ENCODE measurements at regions not wholly inside any gene's neighbourhood (a gene's known extent, or its start where the extent isn't known, plus 50 kb on each side); places are given as distances from the start of the nearest gene placed in this dataset.

DNA sequence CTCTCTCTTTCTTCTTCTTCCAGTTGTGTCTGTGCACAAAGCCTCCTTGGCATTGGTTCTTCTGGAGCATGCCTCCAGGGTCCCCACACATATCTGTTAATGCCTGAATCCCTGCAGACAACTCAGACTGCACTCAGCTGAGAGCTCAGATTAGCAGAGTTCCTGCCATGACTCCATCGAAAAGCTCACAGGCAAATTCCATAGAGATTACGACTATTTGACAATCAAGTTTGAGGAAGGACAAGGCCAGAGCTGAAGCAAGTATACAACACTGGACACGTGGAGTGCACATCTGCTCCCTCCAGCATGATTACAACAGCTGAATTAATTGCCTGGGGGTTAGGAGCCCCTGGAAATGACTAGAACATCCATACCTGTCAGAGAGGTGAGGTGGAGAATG lies 190.7 kb downstream of the INSIG2 start:
- DNase-seq (ENCODE audit: low read depth in 2 of 2): no peak

GRCh38 chr2:118278046-118278445 lies 189.8 kb downstream of the INSIG2 start:
- no peak for DNase-seq (ENCODE audit: low read depth in 2 of 2)

GRCh38 chr2:118274841-118275510 lies 186.7 kb downstream of the INSIG2 start:
- DNase-seq (ENCODE audit: low read depth in 2 of 2): no peak

GRCh38 chr2:118272391-118272790 lies 184.1 kb downstream of the INSIG2 start:
- no peak for DNase-seq (ENCODE audit: low read depth in 2 of 2)

DNA sequence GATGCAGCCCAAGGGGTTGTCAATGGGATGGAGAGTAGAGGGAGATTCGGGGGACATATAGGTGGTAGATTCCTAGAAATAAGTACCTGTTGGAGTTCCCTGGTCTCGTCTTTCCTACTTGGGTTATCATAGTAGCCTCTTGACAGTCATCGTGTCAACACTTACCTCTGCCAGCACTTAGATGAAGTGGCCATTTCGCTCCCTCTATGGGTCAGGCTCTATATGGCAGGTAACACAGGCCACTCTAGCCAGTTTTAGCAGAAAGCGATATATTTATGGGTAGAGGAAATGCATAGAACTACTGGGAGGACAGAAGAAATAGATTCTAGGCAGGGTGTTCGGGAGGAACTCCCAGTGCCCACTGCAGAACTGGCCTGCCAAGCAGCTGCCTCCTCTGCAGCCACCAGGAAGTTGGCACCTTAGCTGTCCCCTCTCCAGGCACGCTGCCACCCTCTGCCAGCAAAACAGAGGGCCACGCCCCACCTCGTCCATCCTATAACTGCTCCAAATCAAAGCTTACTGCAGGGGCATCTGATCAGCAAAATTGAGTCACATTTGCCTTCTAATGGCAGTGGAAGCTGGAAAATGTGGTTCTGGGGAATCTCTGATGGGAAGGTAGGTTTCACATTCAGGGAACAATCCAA lies 181.3 kb downstream of the INSIG2 start:
- no peak for DNase-seq (ENCODE audit: low read depth in 2 of 2)

DNA sequence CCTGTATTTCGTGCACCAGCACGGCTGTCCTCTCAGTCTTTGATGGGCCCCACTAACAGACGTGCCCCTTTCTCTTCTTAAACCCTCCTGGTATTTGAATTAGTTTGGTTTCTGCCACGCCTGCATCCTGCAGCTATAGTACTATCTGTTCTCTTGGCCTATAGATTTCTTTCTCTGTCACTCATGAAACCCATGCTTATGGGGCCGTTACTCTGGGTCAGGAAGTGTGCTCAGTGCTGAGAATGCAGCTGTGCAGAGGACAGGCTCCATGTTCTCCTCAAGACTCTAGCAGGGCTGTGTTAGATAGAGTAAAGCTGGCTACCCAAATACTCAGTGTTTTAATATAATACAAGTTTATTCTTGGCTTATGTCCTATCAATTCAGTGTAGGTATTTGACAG lies 180.0 kb downstream of the INSIG2 start:
- DNase-seq (ENCODE audit: low read depth in 2 of 2): no peak

- DNase-seq (ENCODE audit: low read depth in 2 of 2): no peak
These were observed 177.7 kb downstream of the INSIG2 start for GRCh38 chr2:118265873-118266455.

DNA sequence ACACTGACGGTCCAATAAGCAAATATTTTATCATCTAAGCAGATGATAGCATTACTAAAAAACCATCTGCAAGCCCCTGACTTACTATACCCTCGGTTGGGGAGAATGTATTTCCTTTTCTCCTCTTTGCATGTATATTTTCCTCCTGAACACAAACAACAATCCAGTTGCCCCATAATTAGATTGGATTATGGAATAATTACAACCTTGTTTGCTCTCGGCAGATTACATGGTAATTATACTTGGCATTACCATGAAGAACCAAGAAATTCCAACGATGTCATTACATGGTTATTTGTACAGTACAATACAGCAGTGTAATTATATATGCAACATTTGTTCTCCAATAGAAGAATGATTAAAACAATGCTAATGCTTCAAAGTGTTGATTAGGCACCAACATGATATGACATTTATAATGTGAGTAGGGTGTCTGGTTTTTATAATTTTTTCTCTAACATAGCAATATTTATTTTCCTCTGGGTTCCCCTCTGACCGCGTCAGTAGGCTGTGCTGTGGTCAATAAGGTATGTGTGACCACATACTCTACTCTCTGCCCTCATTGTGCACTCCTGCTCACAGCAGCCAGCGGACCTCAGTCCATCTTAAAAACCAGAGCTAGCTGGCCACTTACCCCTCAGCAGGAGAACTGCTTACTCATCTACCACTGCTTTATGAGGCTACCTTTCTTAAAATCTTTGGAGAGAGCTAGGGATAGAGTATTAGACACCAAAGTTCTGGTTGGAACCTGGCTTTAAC lies 176.1 kb downstream of the INSIG2 start:
- DNase-seq (ENCODE audit: low read depth in 2 of 2): no peak

- no peak for DNase-seq (ENCODE audit: low read depth in 2 of 2)
These were observed 169.4 kb downstream of the INSIG2 start for GRCh38 chr2:118257696-118258095.

- no peak for DNase-seq (ENCODE audit: low read depth in 2 of 2)
These were observed 167.6 kb downstream of the INSIG2 start for GRCh38 chr2:118255771-118256372.

- DNase-seq (ENCODE audit: low read depth in 2 of 2): no peak
These were observed 167.0 kb downstream of the INSIG2 start for GRCh38 chr2:118255301-118255700.

- DNase-seq (ENCODE audit: low read depth in 2 of 2): no peak
These were observed 165.8 kb downstream of the INSIG2 start for GRCh38 chr2:118254116-118254515.

- no peak for DNase-seq (ENCODE audit: low read depth in 2 of 2)
These were observed 163.2 kb downstream of the INSIG2 start for GRCh38 chr2:118251427-118251826.

DNA sequence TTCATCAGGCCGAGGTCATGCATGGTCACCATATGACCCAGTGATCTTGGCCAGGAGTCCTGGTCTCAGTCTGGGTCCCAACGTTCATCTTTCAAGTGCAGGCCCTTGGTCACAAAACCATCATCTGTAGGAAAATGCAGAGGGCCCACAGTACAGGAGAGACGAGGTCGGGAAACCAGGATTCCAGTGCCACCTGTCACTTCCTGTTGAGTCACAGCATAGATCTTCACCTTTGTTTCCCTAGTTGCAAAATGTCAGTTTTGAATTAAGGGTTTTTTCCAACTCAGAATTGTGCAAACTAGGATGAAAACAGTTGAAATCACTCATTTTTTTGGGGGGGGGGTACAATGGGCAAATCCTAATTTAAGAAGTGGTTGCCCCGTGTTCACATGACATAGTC lies 162.2 kb downstream of the INSIG2 start:
- DNase-seq (ENCODE audit: low read depth in 2 of 2): no peak

- no peak for DNase-seq (ENCODE audit: low read depth in 2 of 2)
These were observed 161.7 kb downstream of the INSIG2 start for GRCh38 chr2:118250001-118250400.

DNA sequence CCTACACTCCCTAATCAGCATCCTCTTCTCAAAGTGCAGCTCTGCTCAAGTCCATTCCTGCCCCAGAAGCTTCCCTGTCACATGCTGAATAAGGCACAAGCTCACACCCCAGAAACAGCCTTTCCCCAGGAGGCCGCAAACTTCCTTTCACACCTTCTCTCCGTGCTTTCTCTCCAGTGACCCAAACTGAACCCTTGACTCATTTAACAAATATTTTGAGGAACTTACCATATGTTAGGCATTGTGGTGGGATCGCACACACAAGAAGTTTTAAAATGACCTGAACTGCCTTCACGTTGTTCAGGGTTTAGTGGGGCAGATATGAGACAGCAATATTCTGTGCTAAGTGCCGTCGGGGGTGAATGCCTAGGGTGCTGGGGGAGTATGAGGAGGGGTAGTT lies 161.3 kb downstream of the INSIG2 start:
- DNase-seq (ENCODE audit: low read depth in 2 of 2): no peak

GRCh38 chr2:118246726-118247125 lies 158.5 kb downstream of the INSIG2 start:
- DNase-seq (ENCODE audit: low read depth in 2 of 2): no peak

- no peak for DNase-seq (ENCODE audit: low read depth in 2 of 2)
These were observed 157.8 kb downstream of the INSIG2 start for GRCh38 chr2:118246079-118246478.

GRCh38 chr2:118244686-118245085 lies 156.4 kb downstream of the INSIG2 start:
- DNase-seq (ENCODE audit: low read depth in 2 of 2): no peak

DNA sequence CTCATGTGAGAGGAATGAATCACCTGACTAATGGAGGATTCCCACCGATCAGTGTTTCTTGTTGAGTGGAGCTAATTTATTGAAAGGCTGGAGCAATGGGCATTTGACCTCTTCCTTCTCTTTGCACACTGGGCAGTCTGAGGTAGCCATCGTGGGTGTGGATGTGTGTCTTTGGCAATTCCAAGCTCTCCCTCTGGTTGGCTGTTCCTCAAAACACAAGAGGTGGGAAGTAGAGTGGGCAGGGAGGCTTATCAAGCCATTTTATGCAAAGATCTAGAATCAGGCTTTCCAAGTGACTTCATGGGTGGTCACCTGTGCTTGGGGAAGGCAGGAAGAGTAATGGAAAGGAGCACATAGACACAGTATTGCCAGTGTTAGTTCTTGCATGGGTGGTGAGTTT lies 154.8 kb downstream of the INSIG2 start:
- DNase-seq (ENCODE audit: low read depth in 2 of 2): no peak

DNA sequence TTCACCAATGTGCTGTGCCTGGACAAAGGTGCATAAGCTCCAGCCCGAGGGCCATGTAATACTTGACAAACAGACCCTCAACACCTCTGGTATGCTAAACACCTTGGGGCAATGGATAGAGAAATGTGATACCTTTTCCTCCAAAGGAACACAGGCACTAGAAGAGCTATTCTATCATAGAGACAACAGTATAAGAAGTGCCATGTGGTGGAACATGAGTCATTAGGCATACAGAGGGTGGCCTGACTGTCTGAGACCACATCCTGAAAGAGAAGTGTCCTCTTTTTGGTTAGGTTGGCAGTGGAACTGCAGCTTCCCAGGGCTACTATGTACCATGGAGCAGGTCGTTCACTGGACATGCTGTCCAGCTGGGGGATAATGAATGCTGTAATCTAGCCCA lies 153.9 kb downstream of the INSIG2 start:
- no peak for DNase-seq (ENCODE audit: low read depth in 2 of 2)

GRCh38 chr2:118241128-118241527 lies 152.9 kb downstream of the INSIG2 start:
- DNase-seq (ENCODE audit: low read depth in 2 of 2): no peak
